Activated CD8-positive, alpha-beta memory T cell treated with anti-CD3 and anti-CD28 coated beads, Interleukin-2, amount 50 U/mL, for 24 hours (primary cell): ENCODE measurements at regions not wholly inside any gene's neighbourhood (a gene's known extent, or its start where the extent isn't known, plus 50 kb on each side); places are given as distances from the start of the nearest gene placed in this dataset.
"Not testable (repeated sequence)": the region's sequence is repeated elsewhere in the genome, so short reads cannot be mapped to it uniquely, and the experiment has no call there.

ENCODE experiments used
- DNase-seq: peaks from one replicate; pipeline ENCODE4 v3.0.0-alpha.2; 2020; ENCODE audit errors: extremely low read depth

DNA sequence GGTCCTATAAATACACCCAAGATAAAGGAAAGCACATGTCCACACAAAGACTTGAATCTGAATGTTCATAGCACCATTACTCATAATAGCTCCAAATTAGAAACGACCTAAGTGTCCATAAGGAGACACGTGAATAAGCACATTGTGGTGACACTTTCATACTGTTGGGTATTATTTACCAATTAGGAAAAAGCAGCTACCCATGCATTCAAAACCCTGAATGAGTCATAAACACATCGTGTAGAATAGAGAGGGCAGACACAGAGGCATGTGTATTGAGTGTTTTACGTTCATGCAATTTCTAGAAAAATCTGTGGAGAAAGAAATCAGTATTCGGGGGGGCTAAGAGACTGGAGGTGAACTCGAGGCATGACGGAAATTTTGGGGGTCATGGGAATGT, 396.7 kb downstream of the THBS2 start:
- DNase-seq, result no peak

DNA sequence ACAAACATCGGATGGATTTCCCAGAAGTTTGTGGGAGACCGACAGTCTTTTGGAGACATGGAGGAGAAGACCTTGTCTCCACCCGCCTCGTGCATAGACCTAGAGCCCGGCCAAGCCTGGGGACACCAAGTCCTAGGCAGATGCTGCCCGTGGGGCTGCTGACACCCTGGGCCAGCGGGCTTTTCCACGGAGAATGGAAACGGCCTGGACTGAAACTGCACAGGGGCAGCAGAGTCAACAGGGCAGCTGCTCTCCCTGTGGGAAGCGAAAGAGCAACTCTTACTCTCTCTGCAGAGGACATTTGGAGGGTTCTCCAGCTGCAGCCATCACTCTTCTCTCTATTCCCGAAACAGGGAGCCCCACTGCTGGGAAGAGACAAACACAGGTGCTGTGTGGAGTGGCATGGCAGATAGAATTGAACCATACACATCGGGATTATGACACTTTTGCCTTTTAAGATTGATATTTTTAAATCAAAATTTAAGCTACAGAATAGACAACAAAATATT, 401.2 kb downstream of the THBS2 start:
- no peak for DNase-seq

- DNase-seq, result no peak
These were observed 401.9 kb downstream of the THBS2 start for GRCh38 chr6:168851460-168852375.

GRCh38 chr6:168850027-168850736, 403.5 kb downstream of the THBS2 start:
- DNase-seq, result not testable (repeated sequence)

GRCh38 chr6:168849459-168849858, 404.2 kb downstream of the THBS2 start:
- DNase-seq, result no peak

GRCh38 chr6:168848797-168849196, 404.8 kb downstream of the THBS2 start:
- DNase-seq, result no peak

GRCh38 chr6:168844821-168845609, 404.0 kb downstream of the SMOC2 start:
- DNase-seq, result no peak

DNA sequence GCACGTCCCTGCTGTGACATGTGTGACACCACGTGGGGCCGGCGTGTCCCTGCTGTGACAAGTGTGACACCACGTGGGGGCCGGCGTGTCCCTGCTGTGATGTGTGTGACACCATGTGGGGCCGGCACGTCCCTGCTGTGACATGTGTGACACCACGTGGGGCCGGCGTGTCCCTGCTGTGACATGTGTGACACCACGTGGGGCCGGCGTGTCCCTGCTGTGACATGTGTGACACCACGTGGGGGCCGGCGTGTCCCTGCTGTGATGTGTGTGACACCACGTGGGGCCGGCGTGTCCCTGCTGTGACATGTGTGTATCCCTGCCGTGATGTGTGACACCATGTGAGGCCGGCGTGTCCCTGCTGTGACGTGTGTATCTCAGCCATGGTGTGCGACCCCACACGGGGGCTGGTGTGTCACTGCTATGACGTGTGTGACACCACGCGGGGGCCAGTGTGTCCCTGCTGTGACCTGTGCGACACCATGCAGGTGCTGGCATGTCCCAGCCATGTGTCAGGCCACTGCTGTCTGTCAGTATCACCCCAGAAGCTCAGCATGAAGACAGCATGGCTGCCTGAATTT, 401.7 kb downstream of the SMOC2 start:
- DNase-seq, result not testable (repeated sequence)

- DNase-seq, result no peak
These were observed 400.8 kb downstream of the SMOC2 start for GRCh38 chr6:168841609-168842278.

- not testable (repeated sequence) for DNase-seq
These were observed 399.9 kb downstream of the SMOC2 start for GRCh38 chr6:168840932-168841331.

- not testable (repeated sequence) for DNase-seq
These were observed 399.3 kb downstream of the SMOC2 start for GRCh38 chr6:168840299-168840698.

DNA sequence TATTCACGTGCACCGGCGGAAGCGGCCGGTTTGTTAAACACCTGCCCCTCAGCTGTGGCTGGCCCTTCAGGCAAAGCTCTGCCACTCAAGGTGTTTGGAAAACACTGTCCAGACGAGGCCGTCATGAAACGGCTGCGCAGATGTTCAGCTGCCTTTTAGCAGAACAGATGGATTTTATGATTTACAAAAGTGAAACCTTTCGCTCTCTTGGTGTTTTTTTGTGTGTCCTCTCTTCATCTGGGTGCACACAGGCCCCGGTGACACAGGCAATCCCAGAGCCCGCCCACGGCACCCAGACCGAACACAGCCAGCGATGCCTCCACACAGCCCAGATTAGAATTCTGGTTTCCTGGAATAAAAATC, 397.0 kb downstream of the SMOC2 start:
- DNase-seq, result no peak

GRCh38 chr6:168837254-168838036, 396.5 kb downstream of the SMOC2 start:
- no peak for DNase-seq

- no peak for DNase-seq
These were observed 395.0 kb downstream of the SMOC2 start for GRCh38 chr6:168835991-168836390.

DNA sequence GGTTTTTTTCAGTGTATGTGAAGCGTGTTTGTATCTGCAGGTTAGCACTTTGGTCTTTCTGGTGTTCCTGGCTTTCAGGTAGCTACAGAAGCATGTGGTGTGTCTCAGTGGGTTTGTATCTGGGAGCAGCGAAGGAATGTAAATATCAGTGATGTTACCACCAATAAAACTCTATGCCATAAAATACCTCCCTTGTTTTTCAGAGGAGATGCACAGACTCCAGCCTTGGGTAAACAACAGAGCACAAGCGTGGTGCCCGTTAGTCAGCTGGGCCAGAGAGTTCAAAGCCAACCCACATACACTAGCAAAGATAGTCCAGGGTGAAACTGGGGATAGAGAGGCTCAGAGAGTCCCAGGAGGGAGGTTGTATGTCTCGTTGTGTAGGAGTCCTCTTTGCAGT, 393.8 kb downstream of the SMOC2 start:
- DNase-seq, result no peak

- DNase-seq, result no peak
These were observed 393.1 kb downstream of the SMOC2 start for GRCh38 chr6:168834042-168834587.

DNA sequence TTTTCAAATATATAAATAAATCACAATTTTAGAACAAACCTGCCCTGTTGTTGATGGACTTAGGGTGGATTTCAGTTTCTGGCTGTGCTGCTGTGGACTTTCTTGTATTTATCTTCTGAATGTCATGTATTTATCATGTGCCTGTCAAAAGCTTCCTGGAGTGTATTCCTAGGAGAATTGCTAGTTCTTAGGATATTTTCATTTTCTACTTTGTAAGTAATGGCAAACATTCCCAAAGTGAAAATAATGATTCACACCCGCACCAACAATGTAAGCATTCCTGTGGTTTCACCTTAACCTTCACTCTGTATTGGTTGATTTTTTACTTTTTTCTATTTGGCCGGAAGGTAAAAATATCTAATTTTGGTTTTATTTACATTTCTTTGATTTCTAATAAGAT, 387.8 kb downstream of the SMOC2 start:
- DNase-seq, result no peak

GRCh38 chr6:168828035-168828434, 387.1 kb downstream of the SMOC2 start:
- no peak for DNase-seq

DNA sequence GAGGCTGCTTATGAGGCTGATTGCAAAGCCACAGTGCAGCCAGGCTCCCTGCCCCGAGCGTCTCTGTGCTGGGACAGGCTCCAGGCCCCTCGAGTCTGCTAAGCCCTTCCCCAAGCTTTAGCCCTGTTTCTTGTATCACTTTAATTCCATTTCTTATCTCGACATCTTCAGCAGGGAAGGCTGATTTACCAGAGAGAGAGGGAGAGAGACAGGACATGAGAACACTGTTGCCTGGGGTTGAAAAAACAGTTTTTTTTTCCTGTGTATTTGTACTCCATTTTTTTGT, 386.5 kb downstream of the SMOC2 start:
- no peak for DNase-seq
